ENCODE measurements at regions not wholly inside any gene's neighbourhood (a gene's known extent, or its start where the extent isn't known, plus 50 kb on each side); places are given as distances from the start of the nearest gene placed in this dataset.

GRCh38 chr2:39525636-39526412 is 88.7 kb upstream of the MAP4K3 start:
- H3K4me3 ChIP-seq (ENCODE audit: low read depth in 1 of 2, low read length in 2 of 2) = no peak overlapping the region

GRCh38 chr2:39528701-39529100 is 91.6 kb upstream of the MAP4K3 start:
- Histone ChIP-seq H2AFZ (ENCODE audit: low read depth, low read length) (no peak overlapping the region), H3K36me3 (ENCODE audit: insufficient read depth, low read length) (no peaks in the 10 kb centered on the region), H3K4me2 (ENCODE audit: insufficient read depth, low read length) (no peak overlapping the region), H3K4me3 (ENCODE audit: low read depth in 1 of 2, low read length in 2 of 2) (no peak overlapping the region), H3K9me3 (ENCODE audit: insufficient read depth, low read length, severe bottlenecking) (no peaks in the 10 kb centered on the region), H3K27me3 (ENCODE audit: insufficient read depth, low read length, poor library complexity) (no peaks in the 10 kb centered on the region), H3K27ac (ENCODE audit: low read length) (no peak overlapping the region), H4K20me1 (ENCODE audit: insufficient read depth, low read length) (no peaks in the 10 kb centered on the region), H3K79me2 (ENCODE audit: insufficient read depth, low read length) (no peaks in the 10 kb centered on the region), H3K4me1 (ENCODE audit: insufficient read depth, low read length) (peaks cover 5% of the 10 kb centered on the region), H3K9ac (ENCODE audit: low read depth, low read length) (no peak overlapping the region)
- TF ChIP-seq EZH2 (IDR thresholded peaks at IDR 0.05; ENCODE audit: borderline replicate concordance, low read depth, low read length, severe bottlenecking) (no peak), CTCF (IDR thresholded peaks at IDR 0.05; ENCODE audit: borderline replicate concordance, extremely low read depth, low read length, poor library complexity, severe bottlenecking) (no peak)
- ATAC-seq (ENCODE audit: insufficient read depth, low read depth) (no peak), DNase-seq (no peak)

More at GRCh38 chr2:39525636-39526412, 88.7 kb upstream of the MAP4K3 start:
- H3K4me1 ChIP-seq (ENCODE audit: insufficient read depth, low read length) = peaks cover 5% of the 10 kb centered on the region
- H3K27me3 ChIP-seq (ENCODE audit: insufficient read depth, low read length, poor library complexity) = no peaks in the 10 kb centered on the region
- no peak for DNase-seq
- no peaks in the 10 kb centered on the region for H3K36me3 ChIP-seq (ENCODE audit: insufficient read depth, low read length)
- H3K9me3 ChIP-seq (ENCODE audit: insufficient read depth, low read length, severe bottlenecking) = peaks cover 12% of the 10 kb centered on the region
- no peaks in the 10 kb centered on the region for H3K79me2 ChIP-seq (ENCODE audit: insufficient read depth, low read length)
- no peaks in the 10 kb centered on the region for H4K20me1 ChIP-seq (ENCODE audit: insufficient read depth, low read length)
- H3K9ac ChIP-seq (ENCODE audit: low read depth, low read length) = no peak overlapping the region
- no peak overlapping the region for H3K27ac ChIP-seq (ENCODE audit: low read length)
- no peak for ATAC-seq (ENCODE audit: insufficient read depth, low read depth)
- H3K4me2 ChIP-seq (ENCODE audit: insufficient read depth, low read length) = no peak overlapping the region
- TF ChIP-seq CTCF (IDR thresholded peaks at IDR 0.05; ENCODE audit: borderline replicate concordance, extremely low read depth, low read length, poor library complexity, severe bottlenecking) (no peak), EZH2 (IDR thresholded peaks at IDR 0.05; ENCODE audit: borderline replicate concordance, low read depth, low read length, severe bottlenecking) (no peak)
- H2AFZ ChIP-seq (ENCODE audit: low read depth, low read length) = no peak overlapping the region

- Histone ChIP-seq H3K4me3 (ENCODE audit: low read depth in 1 of 2, low read length in 2 of 2) (no peak overlapping the region), H3K27me3 (ENCODE audit: insufficient read depth, low read length, poor library complexity) (no peaks in the 10 kb centered on the region), H3K36me3 (ENCODE audit: insufficient read depth, low read length) (no peaks in the 10 kb centered on the region), H3K9ac (ENCODE audit: low read depth, low read length) (no peak overlapping the region), H3K9me3 (ENCODE audit: insufficient read depth, low read length, severe bottlenecking) (no peaks in the 10 kb centered on the region), H3K4me2 (ENCODE audit: insufficient read depth, low read length) (no peak overlapping the region), H3K4me1 (ENCODE audit: insufficient read depth, low read length) (peaks cover 5% of the 10 kb centered on the region), H3K27ac (ENCODE audit: low read length) (no peak overlapping the region), H4K20me1 (ENCODE audit: insufficient read depth, low read length) (no peaks in the 10 kb centered on the region), H2AFZ (ENCODE audit: low read depth, low read length) (no peak overlapping the region), H3K79me2 (ENCODE audit: insufficient read depth, low read length) (no peaks in the 10 kb centered on the region)
- TF ChIP-seq CTCF (IDR thresholded peaks at IDR 0.05; ENCODE audit: borderline replicate concordance, extremely low read depth, low read length, poor library complexity, severe bottlenecking) = no peak
- TF ChIP-seq EZH2 (IDR thresholded peaks at IDR 0.05; ENCODE audit: borderline replicate concordance, low read depth, low read length, severe bottlenecking) = no peak
- ATAC-seq (ENCODE audit: insufficient read depth, low read depth) = no peak
- no peak for DNase-seq
Measured at GRCh38 chr2:39529836-39530235, 92.8 kb upstream of the MAP4K3 start.

Data from DND-41 (cell line).